ENCODE measurements at regions not wholly inside any gene's neighbourhood (a gene's known extent, or its start where the extent isn't known, plus 50 kb on each side); places are given as distances from the start of the nearest gene placed in this dataset.
"Not testable (repeated sequence)": the region's sequence is repeated elsewhere in the genome, so short reads cannot be mapped to it uniquely, and the experiment has no call there.

- H3K9me3 ChIP-seq = no peaks in the 10 kb centered on the region
- no peak overlapping the region for H3K4me3 ChIP-seq
- WGBS, 2 donors = 84 to 87% methylated on average over 2 of the region's 2 CpGs
- TF ChIP-seq CTCF (IDR thresholded peaks at IDR 0.05) = no peak
- no peaks in the 10 kb centered on the region for H3K4me1 ChIP-seq
- H3K27ac ChIP-seq = no peak overlapping the region
- DNase-seq = no peak
- H3K36me3 ChIP-seq = no peaks in the 10 kb centered on the region
- H3K27me3 ChIP-seq = no peaks in the 10 kb centered on the region
- intact Hi-C loops (cut with DNase I) = no loop called here
- no peak for ATAC-seq
These were observed 111.1 kb downstream of the ACTL7B start for GRCh38 chr9:108744641-108745040.

- H3K36me3 ChIP-seq = no peaks in the 10 kb centered on the region
- ATAC-seq (peak in 4 of 8 donors; percentile 12 to 29 (median 20)), DNase-seq (no peak)
- intact Hi-C loops (cut with DNase I) = no loop called here
- WGBS, 2 donors = 36 to 42% methylated on average over 6 of the region's 6 CpGs
- H3K4me3 ChIP-seq = no peak overlapping the region
- H3K27ac ChIP-seq = no peak overlapping the region
- no peaks in the 10 kb centered on the region for H3K4me1 ChIP-seq
- TF ChIP-seq CTCF (IDR thresholded peaks at IDR 0.05) = no peak
- H3K9me3 ChIP-seq = no peaks in the 10 kb centered on the region
- no peaks in the 10 kb centered on the region for H3K27me3 ChIP-seq
These were observed 111.8 kb downstream of the ACTL7B start for GRCh38 chr9:108743901-108744371.

GRCh38 chr9:108743416-108743815 lies 112.4 kb downstream of the ACTL7B start:
- H3K9me3 ChIP-seq = no peaks in the 10 kb centered on the region
- DNase-seq (no peak), ATAC-seq (no peak)
- H3K27ac ChIP-seq = no peak overlapping the region
- H3K4me3 ChIP-seq = no peak overlapping the region
- no peak for TF ChIP-seq CTCF (IDR thresholded peaks at IDR 0.05)
- no peaks in the 10 kb centered on the region for H3K36me3 ChIP-seq
- H3K4me1 ChIP-seq = no peaks in the 10 kb centered on the region
- WGBS, 2 donors = 73 to 76% methylated on average over 2 of the region's 2 CpGs
- no peaks in the 10 kb centered on the region for H3K27me3 ChIP-seq
- intact Hi-C loops (cut with DNase I) = no loop called here

GRCh38 chr9:108742191-108742590 lies 113.6 kb downstream of the ACTL7B start:
- 74 to 82% methylated on average over 5 of the region's 5 CpGs for WGBS, 2 donors
- no peak for ATAC-seq

GRCh38 chr9:108731292-108731691 lies 124.5 kb downstream of the ACTL7B start:
- H3K27me3 ChIP-seq; H3K4me3 ChIP-seq; ATAC-seq; DNase-seq; H3K27ac ChIP-seq; H3K36me3 ChIP-seq; intact Hi-C loops (cut with DNase I): not testable (repeated sequence)
- WGBS, 2 donors = 57 to 65% methylated on average over 1 of the region's 1 CpG
- Histone ChIP-seq H3K4me1 (peaks cover 0 to 11% (median 7%) of the 10 kb centered on the region in 9 donors), H3K9me3 (peaks cover 0 to 32% (median 8%) of the 10 kb centered on the region in 11 donors)

More at GRCh38 chr9:108742191-108742590, 113.6 kb downstream of the ACTL7B start:
- H3K27ac ChIP-seq = no peak overlapping the region
- H3K4me1 ChIP-seq = no peaks in the 10 kb centered on the region
- DNase-seq = no peak
- no peaks in the 10 kb centered on the region for H3K36me3 ChIP-seq
- no peak overlapping the region for H3K4me3 ChIP-seq
- peaks cover 0 to 3% (median 0%) of the 10 kb centered on the region in 11 donors for H3K9me3 ChIP-seq
- no peaks in the 10 kb centered on the region for H3K27me3 ChIP-seq
- intact Hi-C loops (cut with DNase I) = no loop called here
- TF ChIP-seq CTCF (IDR thresholded peaks at IDR 0.05) = no peak

Measured in heart right ventricle (tissue), 16 donors.